PC-9 (cell line): ENCODE measurements at regions not wholly inside any gene's neighbourhood (a gene's known extent, or its start where the extent isn't known, plus 50 kb on each side); places are given as distances from the start of the nearest gene placed in this dataset.

Experiments used
- BruUV-seq: library from RNA; stranded (reverse); fragments of 400-500 nt; replicated peaks from 2 replicates; lab custom pipeline; 2021; lab: Mats Ljungman, UMichigan
- CTCF ChIA-PET: fragments of 300-600 bp; sonication (Branson Sonifier 250); formaldehyde crosslinking; loops from one replicate; lab custom pipeline; 2022; ENCODE audit warnings: antibody characterized with exemption; lab: Charles Lee
- POLR2A ChIA-PET: fragments of 300-600 bp; sonication (Branson Sonifier 250); formaldehyde crosslinking; loops from one replicate; lab custom pipeline; 2022; ENCODE audit warnings: antibody characterized with exemption; ENCODE audit not compliant: unreplicated experiment; lab: Charles Lee
- DNase-seq, 2 experiments: peaks; one replicate each; pipeline versions ENCODE4 v3.0.0 to v3.0.0-alpha.2; 2015 to 2022; ENCODE audit warnings: mixed read lengths in 1 of 2
- H2AFZ ChIP-seq: fragments of 200-600 bp; sonication (generic); 2 replicates; pipeline ENCODE4 v1.8.1; 2017; ENCODE audit warnings: antibody characterized with exemption
- H3F3A ChIP-seq: fragments of 200-600 bp; sonication (generic); 2 replicates; pipeline ENCODE4 v1.8.1; 2017; ENCODE audit warnings: antibody characterized with exemption, mild to moderate bottlenecking, low read depth; ENCODE audit not compliant: insufficient read depth
- H3K27ac ChIP-seq: fragments of 200-600 bp; sonication (generic); 2 replicates; pipeline ENCODE4 v1.6.1; 2016; ENCODE audit warnings: mixed run types
- H3K27me3 ChIP-seq: fragments of 200-600 bp; sonication (generic); 2 replicates; pipeline ENCODE4 v1.6.1; 2016; ENCODE audit warnings: low read depth, mixed run types; ENCODE audit not compliant: insufficient read depth
- H3K36me3 ChIP-seq: fragments of 200-600 bp; sonication (generic); 2 replicates; pipeline ENCODE4 v1.6.1; 2016; ENCODE audit warnings: low read depth, mixed run types
- H3K4me1 ChIP-seq: fragments of 200-600 bp; sonication (generic); replicated peaks from 2 replicates; pipeline ENCODE4 v1.6.1; 2016; ENCODE audit warnings: mixed run types; ENCODE audit not compliant: insufficient read depth
- H3K4me2 ChIP-seq: fragments of 200-600 bp; sonication (generic); 2 replicates; pipeline ENCODE4 v1.6.1; 2017; ENCODE audit warnings: mixed run types
- H3K4me3 ChIP-seq: fragments of 200-600 bp; sonication (generic); 2 replicates; pipeline ENCODE4 v1.6.1; 2016; ENCODE audit warnings: mixed run types
- H3K79me2 ChIP-seq: fragments of 200-600 bp; sonication (generic); 2 replicates; pipeline ENCODE4 v1.6.1; 2017; ENCODE audit warnings: low read depth, mixed run types
- H3K9me2 ChIP-seq: fragments of 200-600 bp; sonication (generic); 2 replicates; pipeline ENCODE4 v1.8.1; 2017; ENCODE audit warnings: mild to moderate bottlenecking; ENCODE audit not compliant: insufficient read depth
- H3K9me3 ChIP-seq: fragments of 200-600 bp; sonication (generic); 2 replicates; pipeline ENCODE4 v1.8.1; 2016; ENCODE audit warnings: low read depth; ENCODE audit not compliant: insufficient read depth
- H4K20me1 ChIP-seq: fragments of 200-600 bp; sonication (generic); 2 replicates; pipeline ENCODE4 v1.8.1; 2017; ENCODE audit not compliant: insufficient read depth
- CTCF ChIP-seq: fragments of 200-600 bp; sonication (generic); conservative IDR thresholded peaks from 2 replicates; pipeline ENCODE4 v1.6.1; 2017; ENCODE audit warnings: mixed run types, antibody characterized with exemption, mild to moderate bottlenecking, moderate library complexity
- EZH2 ChIP-seq: fragments of 200-600 bp; sonication (generic); IDR thresholded peaks from 2 replicates; pipeline ENCODE4 v1.8.0; 2017; ENCODE audit warnings: antibody characterized with exemption, low read depth
- intact Hi-C: fragments of 100-400 bp; cut with micrococcal nuclease; formaldehyde crosslinking; loops from one replicate; pipeline ENCODE4 v1.10.0; 2022; ENCODE audit not compliant: unreplicated experiment

- intact Hi-C loops = no loop called here
- Histone ChIP-seq H3K9me2 (no peaks in the 10 kb centered on the region), H3F3A (no peaks in the 10 kb centered on the region), H4K20me1 (no peaks in the 10 kb centered on the region), H3K4me2 (no peak overlapping the region), H3K4me1 (no peaks in the 10 kb centered on the region), H3K27ac (no peak overlapping the region), H3K79me2 (no peaks in the 10 kb centered on the region), H2AFZ (0 out of 2 replicates have a peak overlapping the region, but pooled peaks have one; percentile 15), H3K36me3 (no peaks in the 10 kb centered on the region), H3K27me3 (no peaks in the 10 kb centered on the region), H3K9me3 (no peaks in the 10 kb centered on the region), H3K4me3 (no peak overlapping the region)
- DNase-seq = no peak
- ChIA-PET CTCF (no interaction called here), POLR2A (no interaction called here)
- no peak for TF ChIP-seq EZH2
- no peak for TF ChIP-seq CTCF
- no TSS peak for BruUV-seq
These were observed 186.5 kb upstream of the SLITRK3 start for GRCh38 chr3:165382672-165383071.

GRCh38 chr3:165378761-165379160 lies 182.6 kb upstream of the SLITRK3 start:
- Histone ChIP-seq H3K79me2 (no peaks in the 10 kb centered on the region), H3K4me3 (no peak overlapping the region), H3K9me2 (no peaks in the 10 kb centered on the region; the same call in 1 of the 2 replicates), H3K9me3 (no peaks in the 10 kb centered on the region), H3F3A (no peaks in the 10 kb centered on the region), H2AFZ (0 out of 2 replicates have a peak overlapping the region, but pooled peaks have one; percentile 12), H3K4me1 (no peaks in the 10 kb centered on the region), H3K27ac (no peak overlapping the region), H4K20me1 (no peaks in the 10 kb centered on the region), H3K4me2 (no peak overlapping the region), H3K36me3 (no peaks in the 10 kb centered on the region), H3K27me3 (no peaks in the 10 kb centered on the region)
- no peak for TF ChIP-seq EZH2
- no peak for TF ChIP-seq CTCF
- CTCF ChIA-PET = no interaction called here
- intact Hi-C loops = no loop called here
- no peak for DNase-seq
- BruUV-seq = no TSS peak
- POLR2A ChIA-PET = no interaction called here

GRCh38 chr3:165359005-165359404 lies 162.8 kb upstream of the SLITRK3 start:
- no TSS peak for BruUV-seq
- CTCF ChIA-PET = no interaction called here
- H3K9me3 ChIP-seq = peaks cover 3% of the 10 kb centered on the region; the same call in 1 of the 2 replicates

More at GRCh38 chr3:165359005-165359404, 162.8 kb upstream of the SLITRK3 start:
- no peak for TF ChIP-seq EZH2
- no peak for TF ChIP-seq CTCF
- H3K36me3 ChIP-seq = no peaks in the 10 kb centered on the region
- no peaks in the 10 kb centered on the region for H3K27me3 ChIP-seq
- H3K4me2 ChIP-seq = no peak overlapping the region
- H4K20me1 ChIP-seq = no peaks in the 10 kb centered on the region
- intact Hi-C loops = no loop called here
- no peaks in the 10 kb centered on the region for H3F3A ChIP-seq
- no peaks in the 10 kb centered on the region for H3K9me2 ChIP-seq
- H3K4me3 ChIP-seq = no peak overlapping the region
- H3K79me2 ChIP-seq = no peaks in the 10 kb centered on the region
- POLR2A ChIA-PET = interaction anchor here (0.7 kb wide), 1 partner anchor 163 kb away, joined by 5 read pairs; no protein-coding TSS in a partner anchor
- H2AFZ ChIP-seq = 0 out of 2 replicates have a peak overlapping the region, but pooled peaks have one; percentile 52
- DNase-seq = no peak
- no peaks in the 10 kb centered on the region for H3K4me1 ChIP-seq
- no peak overlapping the region for H3K27ac ChIP-seq
